ENCODE measurements at regions not wholly inside any gene's neighbourhood (a gene's known extent, or its start where the extent isn't known, plus 50 kb on each side); places are given as distances from the start of the nearest gene placed in this dataset.
"Not testable (repeated sequence)": the region's sequence is repeated elsewhere in the genome, so short reads cannot be mapped to it uniquely, and the experiment has no call there.

DNA sequence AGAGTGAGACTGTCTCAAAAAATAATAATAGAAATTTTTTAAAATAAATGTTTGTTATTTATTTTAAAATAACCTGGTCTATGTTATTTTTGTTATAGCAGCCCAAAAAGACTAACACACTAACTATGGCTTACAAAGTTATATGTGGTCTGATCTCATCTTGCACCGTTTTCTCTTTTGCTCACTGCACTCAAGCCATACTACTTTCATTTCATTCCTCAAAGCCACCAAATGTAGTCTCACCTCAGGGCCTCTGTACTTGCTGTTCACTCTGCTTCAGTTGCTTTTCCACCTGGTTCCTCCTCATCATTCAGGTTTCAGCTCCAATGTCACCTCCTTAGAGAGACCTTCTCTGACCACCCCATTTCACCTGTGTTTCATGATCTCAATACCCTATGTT is 55.2 kb upstream of the MDM1 start:
- in situ Hi-C loops (cut with MboI; ENCODE audit: low sequenced_read_pairs, unreplicated experiment): no loop called here
- no peak for DNase-seq (ENCODE audit: low spot score)
- TF ChIP-seq, protein P1, sequence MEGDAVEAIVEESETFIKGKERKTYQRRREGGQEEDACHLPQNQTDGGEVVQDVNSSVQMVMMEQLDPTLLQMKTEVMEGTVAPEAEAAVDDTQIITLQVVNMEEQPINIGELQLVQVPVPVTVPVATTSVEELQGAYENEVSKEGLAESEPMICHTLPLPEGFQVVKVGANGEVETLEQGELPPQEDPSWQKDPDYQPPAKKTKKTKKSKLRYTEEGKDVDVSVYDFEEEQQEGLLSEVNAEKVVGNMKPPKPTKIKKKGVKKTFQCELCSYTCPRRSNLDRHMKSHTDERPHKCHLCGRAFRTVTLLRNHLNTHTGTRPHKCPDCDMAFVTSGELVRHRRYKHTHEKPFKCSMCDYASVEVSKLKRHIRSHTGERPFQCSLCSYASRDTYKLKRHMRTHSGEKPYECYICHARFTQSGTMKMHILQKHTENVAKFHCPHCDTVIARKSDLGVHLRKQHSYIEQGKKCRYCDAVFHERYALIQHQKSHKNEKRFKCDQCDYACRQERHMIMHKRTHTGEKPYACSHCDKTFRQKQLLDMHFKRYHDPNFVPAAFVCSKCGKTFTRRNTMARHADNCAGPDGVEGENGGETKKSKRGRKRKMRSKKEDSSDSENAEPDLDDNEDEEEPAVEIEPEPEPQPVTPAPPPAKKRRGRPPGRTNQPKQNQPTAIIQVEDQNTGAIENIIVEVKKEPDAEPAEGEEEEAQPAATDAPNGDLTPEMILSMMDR (IDR thresholded peaks at IDR 0.05; ENCODE audit: borderline replicate concordance, control extremely low read depth, extremely low read depth, insufficient read depth, missing control alignments): no peak

GRCh38 chr12:68389305-68389704 is 57.1 kb upstream of the MDM1 start:
- DNase-seq (ENCODE audit: low spot score): no peak
- in situ Hi-C loops (cut with MboI; ENCODE audit: low sequenced_read_pairs, unreplicated experiment): no loop called here
- TF ChIP-seq, protein P1 (IDR thresholded peaks at IDR 0.05; ENCODE audit: borderline replicate concordance, control extremely low read depth, extremely low read depth, insufficient read depth, missing control alignments): no peak

DNA sequence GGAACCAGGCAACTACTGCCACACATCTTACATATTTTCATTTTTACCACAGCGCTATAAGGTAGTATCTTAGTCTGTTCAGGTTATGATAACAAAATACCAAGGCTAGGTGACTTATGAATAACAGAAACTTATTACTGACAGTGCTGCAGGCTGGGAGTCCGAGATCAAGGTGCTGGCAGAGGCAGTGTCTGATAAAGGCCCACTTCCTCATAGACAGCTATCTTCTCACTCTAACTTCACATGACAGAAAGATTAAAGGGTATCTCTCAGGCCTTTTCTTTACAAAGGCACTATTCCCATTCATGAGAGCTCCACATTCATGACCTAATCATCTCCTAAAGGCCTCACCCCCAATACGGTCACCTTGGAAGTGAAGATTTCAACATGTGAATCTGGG is 59.8 kb upstream of the MDM1 start:
- no peak for DNase-seq (ENCODE audit: low spot score)
- in situ Hi-C loops (cut with MboI; ENCODE audit: low sequenced_read_pairs, unreplicated experiment): no loop called here
- TF ChIP-seq, protein P1 (IDR thresholded peaks at IDR 0.05; ENCODE audit: borderline replicate concordance, control extremely low read depth, extremely low read depth, insufficient read depth, missing control alignments): no peak

DNA sequence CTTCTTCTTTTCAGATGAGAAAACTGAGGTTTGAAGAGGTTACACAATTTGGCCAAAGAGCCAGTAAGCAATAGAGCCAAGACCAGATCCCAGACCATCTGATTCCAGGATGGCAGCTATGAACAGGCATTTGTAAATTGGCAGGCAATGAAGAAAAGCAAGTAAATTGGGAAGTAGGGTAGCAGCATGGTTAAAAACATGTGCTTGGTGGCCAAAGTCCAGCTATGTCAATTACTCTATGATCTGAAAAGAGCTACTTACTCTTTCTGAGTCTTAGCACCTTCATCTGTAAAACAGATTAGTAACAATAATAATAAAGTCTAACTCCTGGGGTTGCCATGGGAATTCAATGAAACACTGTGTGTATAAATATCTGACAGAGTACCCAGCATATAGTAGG is 60.2 kb upstream of the MDM1 start:
- DNase-seq (ENCODE audit: low spot score): no peak
- in situ Hi-C loops (cut with MboI; ENCODE audit: low sequenced_read_pairs, unreplicated experiment): no loop called here
- TF ChIP-seq, protein P1 (IDR thresholded peaks at IDR 0.05; ENCODE audit: borderline replicate concordance, control extremely low read depth, extremely low read depth, insufficient read depth, missing control alignments): no peak

GRCh38 chr12:68393417-68393816 is 61.3 kb upstream of the MDM1 start:
- in situ Hi-C loops (cut with MboI; ENCODE audit: low sequenced_read_pairs, unreplicated experiment): no loop called here
- TF ChIP-seq, protein P1 (IDR thresholded peaks at IDR 0.05; ENCODE audit: borderline replicate concordance, control extremely low read depth, extremely low read depth, insufficient read depth, missing control alignments): no peak
- DNase-seq (ENCODE audit: low spot score): no peak

GRCh38 chr12:68397566-68398158 is 65.5 kb upstream of the MDM1 start:
- in situ Hi-C loops (cut with MboI; ENCODE audit: low sequenced_read_pairs, unreplicated experiment): no loop called here
- TF ChIP-seq, protein P1 (IDR thresholded peaks at IDR 0.05; ENCODE audit: borderline replicate concordance, control extremely low read depth, extremely low read depth, insufficient read depth, missing control alignments): no peak
- DNase-seq (ENCODE audit: low spot score): no peak

DNA sequence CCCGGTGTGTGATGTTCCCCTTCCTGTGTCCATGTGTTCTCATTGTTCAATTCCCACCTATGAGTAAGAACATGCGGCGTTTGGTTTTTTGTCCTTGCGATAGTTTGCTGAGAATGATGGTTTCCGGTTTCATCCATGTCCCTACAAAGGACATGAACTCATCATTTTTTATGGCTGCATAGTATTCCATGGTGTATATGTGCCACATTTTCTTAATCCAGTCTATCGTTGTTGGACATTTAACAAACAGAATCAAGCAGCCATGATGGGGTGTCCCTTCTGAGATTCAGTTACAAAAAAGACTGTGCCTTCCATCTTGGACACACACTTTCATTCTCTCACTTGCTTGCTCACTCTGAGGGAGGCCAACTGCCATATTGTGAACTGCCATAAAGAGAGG is 66.5 kb upstream of the MDM1 start:
- DNase-seq (ENCODE audit: low spot score); in situ Hi-C loops (cut with MboI; ENCODE audit: low sequenced_read_pairs, unreplicated experiment): not testable (repeated sequence)

Measured in GM13976 (cell line).